ENCODE measurements at regions not wholly inside any gene's neighbourhood (a gene's known extent, or its start where the extent isn't known, plus 50 kb on each side); places are given as distances from the start of the nearest gene placed in this dataset.

- DNase-seq (ENCODE audit: low read depth) = no peak
Observed at GRCh38 chr4:173924561-173924960, 358.9 kb downstream of the FBXO8 start.

GRCh38 chr4:173919861-173920260, 363.6 kb downstream of the FBXO8 start:
- no peak for DNase-seq (ENCODE audit: low read depth)

GRCh38 chr4:173919196-173919595, 364.3 kb downstream of the FBXO8 start:
- DNase-seq (ENCODE audit: low read depth) = no peak

GRCh38 chr4:173917255-173917960, 366.1 kb downstream of the FBXO8 start:
- peak; percentile 9 for DNase-seq (ENCODE audit: low read depth)

- no peak for DNase-seq (ENCODE audit: low read depth)
Observed at GRCh38 chr4:173913496-173913895, 370.0 kb downstream of the FBXO8 start.

GRCh38 chr4:173912384-173912783, 371.1 kb downstream of the FBXO8 start:
- DNase-seq (ENCODE audit: low read depth) = no peak

- DNase-seq (ENCODE audit: low read depth) = no peak
Observed at GRCh38 chr4:173910891-173911290, 372.6 kb downstream of the FBXO8 start.

- no peak for DNase-seq (ENCODE audit: low read depth)
Observed at GRCh38 chr4:173909294-173909693, 374.2 kb downstream of the FBXO8 start.

- no peak for DNase-seq (ENCODE audit: low read depth)
Observed at GRCh38 chr4:173899813-173900212, 369.8 kb upstream of the HAND2 start.

GRCh38 chr4:173891072-173891471, 361.0 kb upstream of the HAND2 start:
- no peak for DNase-seq (ENCODE audit: low read depth)

GRCh38 chr4:173883821-173884220, 353.8 kb upstream of the HAND2 start:
- DNase-seq (ENCODE audit: low read depth) = no peak

- DNase-seq (ENCODE audit: low read depth) = no peak
Observed at GRCh38 chr4:173880897-173881296, 350.9 kb upstream of the HAND2 start.

GRCh38 chr4:173879509-173879908, 349.5 kb upstream of the HAND2 start:
- DNase-seq (ENCODE audit: low read depth) = no peak

GRCh38 chr4:173878701-173879100, 348.7 kb upstream of the HAND2 start:
- DNase-seq (ENCODE audit: low read depth) = no peak

GRCh38 chr4:173871643-173872042, 341.6 kb upstream of the HAND2 start:
- no peak for DNase-seq (ENCODE audit: low read depth)

GRCh38 chr4:173866322-173867026, 336.4 kb upstream of the HAND2 start:
- DNase-seq (ENCODE audit: low read depth) = no peak

- no peak for DNase-seq (ENCODE audit: low read depth)
Observed at GRCh38 chr4:173862754-173863153, 332.7 kb upstream of the HAND2 start.

GRCh38 chr4:173860094-173860493, 330.1 kb upstream of the HAND2 start:
- DNase-seq (ENCODE audit: low read depth) = no peak

GRCh38 chr4:173859091-173859713, 329.2 kb upstream of the HAND2 start:
- no peak for DNase-seq (ENCODE audit: low read depth)

- DNase-seq (ENCODE audit: low read depth) = no peak
Observed at GRCh38 chr4:173858471-173858870, 328.4 kb upstream of the HAND2 start.

- no peak for DNase-seq (ENCODE audit: low read depth)
Observed at GRCh38 chr4:173857828-173858227, 327.8 kb upstream of the HAND2 start.

- no peak for DNase-seq (ENCODE audit: low read depth)
Observed at GRCh38 chr4:173855015-173855414, 325.0 kb upstream of the HAND2 start.

GRCh38 chr4:173852775-173853174, 322.7 kb upstream of the HAND2 start:
- no peak for DNase-seq (ENCODE audit: low read depth)
